Ovary (tissue), 7 donors: ENCODE measurements at regions not wholly inside any gene's neighbourhood (a gene's known extent, or its start where the extent isn't known, plus 50 kb on each side); places are given as distances from the start of the nearest gene placed in this dataset.

Experiments used
- DNase-seq, 5 donors: peaks; one replicate each; pipeline ENCODE4 v3.0.0-alpha.2; 2019 to 2020
- H3K27ac ChIP-seq, 2 donors: fragments of 200-600 bp; one replicate each; pipeline versions ENCODE4 v1.5.1 to v1.8.0; 2019 to 2022
- H3K27me3 ChIP-seq: fragments of 200-600 bp; one replicate; pipeline ENCODE4 v1.8.0; 2022
- H3K36me3 ChIP-seq: fragments of 200-600 bp; sonication (generic); one replicate; pipeline ENCODE4 v1.5.1; 2019
- H3K4me1 ChIP-seq: one replicate; pipeline ENCODE4 v1.8.1; 2013; ENCODE audit warnings: mild to moderate bottlenecking, moderate library complexity; ENCODE audit not compliant: insufficient read depth
- H3K4me3 ChIP-seq: fragments of 200-600 bp; sonication (generic); one replicate; pipeline ENCODE4 v1.5.1; 2017
- H3K9me3 ChIP-seq, 2 donors: fragments of 200-600 bp in 1 of 2; sonication (generic) in 1 of 2; one replicate each; pipeline versions ENCODE4 v1.5.1 to v1.8.1; 2013 to 2019; ENCODE audit warnings: mild to moderate bottlenecking in 1 of 2, moderate library complexity in 1 of 2
- EP300 ChIP-seq: sonication (generic); formaldehyde crosslinking; IDR thresholded peaks from one replicate; pipeline ENCODE4 v1.6.1; 2017; ENCODE audit warnings: antibody characterized with exemption
- POLR2A ChIP-seq: fragments of 450-650 bp; IDR thresholded peaks from one replicate; pipeline ENCODE4 v1.6.1; 2017; ENCODE audit warnings: antibody characterized with exemption, mild to moderate bottlenecking, moderate library complexity
- WGBS, 3 donors: extraction: QIAGEN DNeasy Blood & Tissue Kit in 1 of 3; methylation state at CpG; one replicate each; pipeline versions ENCODE4 v1.1.5 to v1.1.7; 2013 to 2017; 5-methylcytosine and 5-hydroxymethylcytosine counted together
- intact Hi-C, 4 donors: fragments of 100-400 bp; cut with DNase I; formaldehyde crosslinking; loops; one replicate each; pipeline versions ENCODE4 v1.11.0 to v1.15.1; 2022 to 2023
- TF ChIP-seq, protein P1 (sequence below), 3 donors: fragments of 450-650 bp in 2 of 3; fragments of 200-600 bp in 1 of 3; IDR thresholded peaks; one replicate each; pipeline versions ENCODE4 v1.5.1 to v1.8.0; 2016 to 2022; ENCODE audit warnings: antibody characterized with exemption in 3 of 3, mild to moderate bottlenecking in 1 of 3
- donor health status: DM: no; HTN: no; CAD: no; lungs with moderate emphysema.
- donor health status: DM: no; HTN: no; CAD: no.
- donor health status: Bipolar disorder and iron deficiency.
- donor health status: DM: no; HTN: no; CAD: no.
- donor health status: DM: yes; HTN: yes; CAD: no.

GRCh38 chr9:135245482-135246247, 158.2 kb downstream of the OLFM1 start:
- H3K27me3 ChIP-seq, result no peaks in the 10 kb centered on the region
- DNase-seq, result no peak
- H3K27ac ChIP-seq, result no peak overlapping the region
- H3K9me3 ChIP-seq, result no peaks in the 10 kb centered on the region
- intact Hi-C loops, result no loop called here
- 88 to 92% (median 88%) methylated on average over 22 of the region's 22 CpGs for WGBS, 3 donors
- TF ChIP-seq, protein P1, sequence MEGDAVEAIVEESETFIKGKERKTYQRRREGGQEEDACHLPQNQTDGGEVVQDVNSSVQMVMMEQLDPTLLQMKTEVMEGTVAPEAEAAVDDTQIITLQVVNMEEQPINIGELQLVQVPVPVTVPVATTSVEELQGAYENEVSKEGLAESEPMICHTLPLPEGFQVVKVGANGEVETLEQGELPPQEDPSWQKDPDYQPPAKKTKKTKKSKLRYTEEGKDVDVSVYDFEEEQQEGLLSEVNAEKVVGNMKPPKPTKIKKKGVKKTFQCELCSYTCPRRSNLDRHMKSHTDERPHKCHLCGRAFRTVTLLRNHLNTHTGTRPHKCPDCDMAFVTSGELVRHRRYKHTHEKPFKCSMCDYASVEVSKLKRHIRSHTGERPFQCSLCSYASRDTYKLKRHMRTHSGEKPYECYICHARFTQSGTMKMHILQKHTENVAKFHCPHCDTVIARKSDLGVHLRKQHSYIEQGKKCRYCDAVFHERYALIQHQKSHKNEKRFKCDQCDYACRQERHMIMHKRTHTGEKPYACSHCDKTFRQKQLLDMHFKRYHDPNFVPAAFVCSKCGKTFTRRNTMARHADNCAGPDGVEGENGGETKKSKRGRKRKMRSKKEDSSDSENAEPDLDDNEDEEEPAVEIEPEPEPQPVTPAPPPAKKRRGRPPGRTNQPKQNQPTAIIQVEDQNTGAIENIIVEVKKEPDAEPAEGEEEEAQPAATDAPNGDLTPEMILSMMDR (IDR thresholded peaks at IDR 0.05), result no peak
- TF ChIP-seq EP300 (no peak), POLR2A (no peak)
- no peaks in the 10 kb centered on the region for H3K4me1 ChIP-seq
- no peak overlapping the region for H3K4me3 ChIP-seq
- H3K36me3 ChIP-seq, result no peaks in the 10 kb centered on the region

- Histone ChIP-seq H3K27me3 (no peaks in the 10 kb centered on the region), H3K9me3 (no peaks in the 10 kb centered on the region), H3K4me3 (no peak overlapping the region), H3K27ac (no peak overlapping the region), H3K4me1 (no peaks in the 10 kb centered on the region), H3K36me3 (no peaks in the 10 kb centered on the region)
- no peak for DNase-seq
- WGBS, 3 donors, result 41 to 47% (median 44%) methylated on average over 23 of the region's 23 CpGs
- TF ChIP-seq, protein P1 (IDR thresholded peaks at IDR 0.05), result no peak
- TF ChIP-seq POLR2A (no peak), EP300 (no peak)
- intact Hi-C loops, result no loop called here
Observed at GRCh38 chr9:135246248-135247205, 159.1 kb downstream of the OLFM1 start.

- no peaks in the 10 kb centered on the region for H3K9me3 ChIP-seq
- H3K27me3 ChIP-seq, result no peaks in the 10 kb centered on the region
- H3K4me3 ChIP-seq, result no peak overlapping the region
- no peak overlapping the region for H3K27ac ChIP-seq
- intact Hi-C loops, result no loop called here
- no peaks in the 10 kb centered on the region for H3K4me1 ChIP-seq
- no peaks in the 10 kb centered on the region for H3K36me3 ChIP-seq
- 68 to 76% (median 70%) methylated on average over 27 of the region's 27 CpGs for WGBS, 3 donors
- TF ChIP-seq, protein P1 (IDR thresholded peaks at IDR 0.05), result no peak
- no peak for TF ChIP-seq POLR2A
- no peak for TF ChIP-seq EP300
- DNase-seq, result no peak
Observed at GRCh38 chr9:135247227-135247930, 159.9 kb downstream of the OLFM1 start.

DNA sequence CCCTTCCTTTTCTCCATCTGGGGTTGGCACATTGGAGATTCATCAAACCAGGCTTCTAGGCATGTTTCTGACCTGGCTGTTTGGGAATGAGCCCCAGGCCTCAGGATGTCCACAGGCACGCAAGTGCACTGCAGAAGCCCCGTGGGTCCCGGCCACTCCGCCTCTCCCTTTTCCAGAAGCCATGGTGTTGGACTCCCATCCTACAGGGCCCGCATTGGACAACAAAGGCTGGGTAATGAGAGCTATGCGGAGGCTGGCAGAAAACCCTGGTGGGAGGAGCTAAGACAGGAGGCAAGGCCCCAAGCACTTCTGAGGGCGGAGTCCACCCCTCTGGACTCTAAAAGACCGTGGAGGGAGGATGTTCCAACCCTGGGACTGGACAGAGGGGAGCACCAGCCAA, 160.6 kb downstream of the OLFM1 start:
- DNase-seq, result no peak
- H3K27me3 ChIP-seq, result no peaks in the 10 kb centered on the region
- intact Hi-C loops, result no loop called here
- TF ChIP-seq EP300, result no peak
- no peak for TF ChIP-seq POLR2A
- TF ChIP-seq, protein P1 (IDR thresholded peaks at IDR 0.05), result no peak
- WGBS, 3 donors, result 59 to 62% (median 61%) methylated on average over 8 of the region's 8 CpGs
- H3K36me3 ChIP-seq, result no peaks in the 10 kb centered on the region
- H3K9me3 ChIP-seq, result no peaks in the 10 kb centered on the region
- no peak overlapping the region for H3K27ac ChIP-seq
- H3K4me1 ChIP-seq, result no peaks in the 10 kb centered on the region
- H3K4me3 ChIP-seq, result no peak overlapping the region
